ENCODE measurements at regions not wholly inside any gene's neighbourhood (a gene's known extent, or its start where the extent isn't known, plus 50 kb on each side); places are given as distances from the start of the nearest gene placed in this dataset.
A peak's percentile ranks its signal among the peaks of the same experiment; 100 is the strongest.
"Not testable (repeated sequence)": the region's sequence is repeated elsewhere in the genome, so short reads cannot be mapped to it uniquely, and the experiment has no call there.

DNA sequence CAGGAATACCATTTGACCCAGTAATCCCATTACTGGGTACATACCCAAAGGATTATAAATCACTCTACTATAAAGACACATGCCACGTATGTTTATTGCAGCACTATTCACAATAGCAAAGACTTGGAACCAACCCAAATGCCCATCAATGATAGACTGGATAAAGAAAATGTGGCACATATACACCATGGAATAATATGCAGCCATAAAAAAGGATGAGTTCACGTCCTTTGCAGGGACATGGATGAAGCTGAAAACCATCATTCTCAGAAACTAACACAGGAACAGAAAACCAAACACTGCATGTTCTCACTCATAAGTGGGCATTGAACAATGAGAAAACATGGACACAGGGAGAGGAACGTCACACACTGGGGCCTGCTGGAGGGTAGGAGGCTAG is 556.1 kb upstream of the ADGRL2 start:
- not testable (repeated sequence) for H3K9me3 ChIP-seq; H3K4me1 ChIP-seq (ENCODE audit: control insufficient read depth in 1 of 2, low read depth in 2 of 2); H3K27me3 ChIP-seq (replicated peaks; ENCODE audit: insufficient read depth); H3K27ac ChIP-seq; ATAC-seq (ENCODE audit: insufficient number of reproducible peaks, low FRiP score, low read depth); DNase-seq (ENCODE audit: low spot score); H3K36me3 ChIP-seq; H3K4me3 ChIP-seq

DNA sequence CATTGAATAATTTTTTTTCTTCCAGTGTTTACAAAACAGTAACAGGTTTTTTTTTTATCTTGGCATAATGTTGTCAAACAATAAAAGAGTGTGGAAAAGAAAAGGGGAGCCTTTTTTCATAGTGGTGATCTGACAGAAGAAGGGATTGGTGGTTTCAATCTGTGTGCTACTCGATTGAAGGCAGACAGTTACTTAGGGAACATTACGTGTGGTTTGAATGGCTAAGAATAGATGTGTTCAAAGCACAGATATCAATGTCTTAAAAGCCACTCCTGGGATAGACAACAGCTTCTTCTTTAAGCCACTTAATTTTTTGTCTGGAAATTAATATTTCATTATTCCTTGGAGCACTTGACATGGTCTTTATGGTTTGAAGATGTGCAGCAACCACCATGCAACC is 558.6 kb upstream of the ADGRL2 start:
- H3K4me1 ChIP-seq (ENCODE audit: control insufficient read depth in 1 of 2, low read depth in 2 of 2) = peaks cover 0 to 4% of the 10 kb centered on the region in 2 donors
- no peaks in the 10 kb centered on the region for H3K36me3 ChIP-seq
- no peaks in the 10 kb centered on the region for H3K27me3 ChIP-seq (replicated peaks; ENCODE audit: insufficient read depth)
- TF ChIP-seq, protein P1, sequence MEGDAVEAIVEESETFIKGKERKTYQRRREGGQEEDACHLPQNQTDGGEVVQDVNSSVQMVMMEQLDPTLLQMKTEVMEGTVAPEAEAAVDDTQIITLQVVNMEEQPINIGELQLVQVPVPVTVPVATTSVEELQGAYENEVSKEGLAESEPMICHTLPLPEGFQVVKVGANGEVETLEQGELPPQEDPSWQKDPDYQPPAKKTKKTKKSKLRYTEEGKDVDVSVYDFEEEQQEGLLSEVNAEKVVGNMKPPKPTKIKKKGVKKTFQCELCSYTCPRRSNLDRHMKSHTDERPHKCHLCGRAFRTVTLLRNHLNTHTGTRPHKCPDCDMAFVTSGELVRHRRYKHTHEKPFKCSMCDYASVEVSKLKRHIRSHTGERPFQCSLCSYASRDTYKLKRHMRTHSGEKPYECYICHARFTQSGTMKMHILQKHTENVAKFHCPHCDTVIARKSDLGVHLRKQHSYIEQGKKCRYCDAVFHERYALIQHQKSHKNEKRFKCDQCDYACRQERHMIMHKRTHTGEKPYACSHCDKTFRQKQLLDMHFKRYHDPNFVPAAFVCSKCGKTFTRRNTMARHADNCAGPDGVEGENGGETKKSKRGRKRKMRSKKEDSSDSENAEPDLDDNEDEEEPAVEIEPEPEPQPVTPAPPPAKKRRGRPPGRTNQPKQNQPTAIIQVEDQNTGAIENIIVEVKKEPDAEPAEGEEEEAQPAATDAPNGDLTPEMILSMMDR (IDR thresholded peaks at IDR 0.05) = no peak
- H3K27ac ChIP-seq = no peak overlapping the region
- DNase-seq (ENCODE audit: low spot score) = no peak
- no peak overlapping the region for H3K4me3 ChIP-seq
- no peaks in the 10 kb centered on the region for H3K9me3 ChIP-seq
- ATAC-seq (ENCODE audit: insufficient number of reproducible peaks, low FRiP score, low read depth) = no peak

DNA sequence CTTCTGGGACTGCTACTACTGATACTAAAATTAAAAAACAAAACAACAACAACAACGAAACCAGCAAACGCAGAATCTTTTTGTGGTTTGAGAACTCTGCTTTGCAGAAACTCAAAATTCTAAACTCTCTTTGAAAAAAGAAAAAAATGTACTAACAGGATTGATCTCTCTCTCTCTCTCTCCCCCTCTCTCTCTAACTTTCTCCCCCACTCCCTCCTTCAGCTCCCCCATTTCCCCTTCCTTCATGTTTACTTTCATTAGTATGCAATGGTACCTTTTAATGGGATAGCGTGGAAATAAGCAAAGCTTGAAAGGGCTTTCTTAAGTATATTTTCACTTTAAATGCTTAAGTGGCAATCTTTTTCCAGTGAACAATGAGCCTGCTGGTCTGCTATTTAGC is 562.6 kb upstream of the ADGRL2 start:
- no peaks in the 10 kb centered on the region for H3K36me3 ChIP-seq
- no peaks in the 10 kb centered on the region for H3K9me3 ChIP-seq
- no peak for ATAC-seq (ENCODE audit: insufficient number of reproducible peaks, low FRiP score, low read depth)
- TF ChIP-seq, protein P1 (IDR thresholded peaks at IDR 0.05) = no peak
- H3K27me3 ChIP-seq (replicated peaks; ENCODE audit: insufficient read depth) = no peaks in the 10 kb centered on the region
- H3K4me1 ChIP-seq (ENCODE audit: control insufficient read depth in 1 of 2, low read depth in 2 of 2) = peaks cover 0 to 4% of the 10 kb centered on the region in 2 donors
- peak overlapping the region; percentile 53 for H3K4me3 ChIP-seq
- no peak for DNase-seq (ENCODE audit: low spot score)
- H3K27ac ChIP-seq = no peak overlapping the region

DNA sequence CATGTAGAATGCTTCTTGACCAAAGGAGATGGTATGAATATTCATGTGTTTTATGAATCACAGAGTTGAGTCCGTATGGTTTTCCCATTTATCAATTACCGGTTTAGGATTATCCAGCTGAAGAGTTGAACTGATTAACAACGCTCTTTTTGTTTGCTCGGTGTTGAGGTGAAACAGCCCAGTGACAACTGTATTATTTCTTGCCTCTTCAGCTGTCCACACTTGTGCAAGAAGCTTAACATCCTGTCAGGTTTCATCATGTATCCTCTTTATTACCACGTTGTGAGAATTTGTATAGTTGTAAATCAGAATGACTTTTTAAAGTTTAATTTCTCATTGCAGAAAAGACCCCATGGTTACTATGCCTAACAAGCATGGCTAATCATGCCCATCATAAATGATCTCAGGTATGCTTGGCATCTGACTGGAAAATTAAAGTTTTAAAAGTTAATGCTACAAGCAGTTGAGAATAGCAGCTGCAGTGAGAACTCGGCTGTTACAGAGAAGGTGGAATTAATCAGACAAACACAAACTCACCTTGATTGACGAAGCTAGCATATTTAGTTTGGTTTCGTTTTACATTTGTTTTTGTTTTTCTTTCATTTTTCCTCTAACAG is 563.2 kb upstream of the ADGRL2 start:
- H3K27ac ChIP-seq = no peak overlapping the region
- TF ChIP-seq, protein P1 (IDR thresholded peaks at IDR 0.05) = no peak
- ATAC-seq (ENCODE audit: insufficient number of reproducible peaks, low FRiP score, low read depth) (no peak), DNase-seq (ENCODE audit: low spot score) (no peak)
- H3K4me1 ChIP-seq (ENCODE audit: control insufficient read depth in 1 of 2, low read depth in 2 of 2) = peaks cover 0 to 4% of the 10 kb centered on the region in 2 donors
- H3K4me3 ChIP-seq = peak overlapping the region; percentile 53
- no peaks in the 10 kb centered on the region for H3K27me3 ChIP-seq (replicated peaks; ENCODE audit: insufficient read depth)
- no peaks in the 10 kb centered on the region for H3K9me3 ChIP-seq
- no peaks in the 10 kb centered on the region for H3K36me3 ChIP-seq

DNA sequence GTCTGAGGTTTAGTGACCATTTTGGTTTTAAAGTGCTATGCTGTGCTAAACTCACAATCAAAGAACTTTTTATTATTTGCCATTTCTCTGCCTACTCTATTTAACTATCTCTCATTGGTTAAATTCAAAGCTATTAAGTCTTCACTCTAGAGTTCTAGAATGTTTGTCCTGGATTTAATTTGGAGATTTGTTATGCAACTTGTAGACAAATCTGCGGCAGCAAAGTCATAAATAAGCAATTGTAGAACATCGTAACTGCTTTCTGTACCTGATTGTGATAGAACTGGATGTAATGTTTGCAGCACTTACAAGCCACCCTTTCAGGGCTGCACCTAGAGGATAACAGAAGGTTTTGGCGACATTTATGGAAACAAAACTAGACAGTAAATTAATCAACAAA is 566.5 kb upstream of the ADGRL2 start:
- no peaks in the 10 kb centered on the region for H3K36me3 ChIP-seq
- ATAC-seq (ENCODE audit: insufficient number of reproducible peaks, low FRiP score, low read depth) (no peak), DNase-seq (ENCODE audit: low spot score) (no peak)
- H3K4me1 ChIP-seq (ENCODE audit: control insufficient read depth in 1 of 2, low read depth in 2 of 2) = peaks cover 0 to 4% of the 10 kb centered on the region in 2 donors
- TF ChIP-seq, protein P1 (IDR thresholded peaks at IDR 0.05) = no peak
- H3K27me3 ChIP-seq (replicated peaks; ENCODE audit: insufficient read depth) = no peaks in the 10 kb centered on the region
- no peak overlapping the region for H3K27ac ChIP-seq
- no peak overlapping the region for H3K4me3 ChIP-seq
- no peaks in the 10 kb centered on the region for H3K9me3 ChIP-seq

DNA sequence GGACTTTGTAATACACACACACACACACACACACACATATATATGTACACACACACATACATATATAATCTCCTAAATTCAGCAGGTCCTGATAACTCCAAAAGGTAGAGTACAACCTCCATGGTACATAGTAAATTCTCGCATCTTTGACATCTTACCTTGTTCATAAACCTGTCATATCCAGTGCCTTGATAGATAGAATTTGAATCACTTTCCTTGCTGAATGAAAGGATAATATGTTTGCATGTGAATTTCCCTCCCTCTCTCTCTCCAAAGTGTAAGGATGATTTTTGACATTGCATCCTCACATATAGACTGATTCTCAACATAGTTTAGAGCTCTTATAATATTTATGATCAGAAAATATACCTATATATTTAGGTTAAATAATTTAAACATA is 567.1 kb upstream of the ADGRL2 start:
- no peaks in the 10 kb centered on the region for H3K9me3 ChIP-seq
- no peak for DNase-seq (ENCODE audit: low spot score)
- no peaks in the 10 kb centered on the region for H3K27me3 ChIP-seq (replicated peaks; ENCODE audit: insufficient read depth)
- ATAC-seq (ENCODE audit: insufficient number of reproducible peaks, low FRiP score, low read depth) = no peak
- no peak overlapping the region for H3K4me3 ChIP-seq
- TF ChIP-seq, protein P1 (IDR thresholded peaks at IDR 0.05) = no peak
- no peaks in the 10 kb centered on the region for H3K36me3 ChIP-seq
- H3K27ac ChIP-seq = no peak overlapping the region
- H3K4me1 ChIP-seq (ENCODE audit: control insufficient read depth in 1 of 2, low read depth in 2 of 2) = peaks cover 0 to 4% of the 10 kb centered on the region in 2 donors
